HL-60/S4 (cell line): ENCODE measurements at regions not wholly inside any gene's neighbourhood (a gene's known extent, or its start where the extent isn't known, plus 50 kb on each side); places are given as distances from the start of the nearest gene placed in this dataset.

Source experiments
- in situ Hi-C: fragments of 300-500 bp; cut with MboI; formaldehyde crosslinking; loops from 2 replicates; pipeline ENCODE4 v1.14.3; 2022; ENCODE audit warnings: low sequenced_read_pairs

GRCh38 chr2:38430196-38430595, 53.1 kb upstream of the ATL2 start:
- in situ Hi-C loops: no loop called here

- in situ Hi-C loops: no loop called here
Measured at GRCh38 chr2:38427936-38428335, 50.9 kb upstream of the ATL2 start.

DNA sequence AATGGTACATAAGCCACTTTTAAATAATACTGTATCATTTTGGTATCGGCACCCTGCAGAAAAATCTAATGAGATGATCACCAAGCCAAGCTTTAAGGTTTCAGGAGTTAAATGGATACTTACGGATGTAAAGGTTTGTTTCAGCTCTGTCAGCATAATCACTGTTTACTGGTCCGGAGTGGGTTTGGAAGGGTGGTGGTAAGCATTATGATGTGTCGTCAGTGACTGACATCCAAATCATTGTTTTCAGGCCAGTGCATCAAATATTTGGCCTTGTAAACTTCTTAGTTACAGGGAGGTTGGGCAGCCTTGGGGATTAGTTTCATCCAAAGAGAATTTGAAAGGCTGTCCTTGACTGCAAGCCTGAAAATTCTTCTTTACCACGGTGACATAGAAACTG, 50.0 kb upstream of the ATL2 start:
- in situ Hi-C loops: no loop called here
